NCI-H1092 treated with DMSO at 0.1 percent for 48 hours (cell line): ENCODE measurements at regions not wholly inside any gene's neighbourhood (a gene's known extent, or its start where the extent isn't known, plus 50 kb on each side); places are given as distances from the start of the nearest gene placed in this dataset.
"Not testable (repeated sequence)": the region's sequence is repeated elsewhere in the genome, so short reads cannot be mapped to it uniquely, and the experiment has no call there.

Experiments
- DNase-seq: peaks from one replicate; lab custom pipeline; 2025; lab: John Stamatoyannopoulos, UW

DNA sequence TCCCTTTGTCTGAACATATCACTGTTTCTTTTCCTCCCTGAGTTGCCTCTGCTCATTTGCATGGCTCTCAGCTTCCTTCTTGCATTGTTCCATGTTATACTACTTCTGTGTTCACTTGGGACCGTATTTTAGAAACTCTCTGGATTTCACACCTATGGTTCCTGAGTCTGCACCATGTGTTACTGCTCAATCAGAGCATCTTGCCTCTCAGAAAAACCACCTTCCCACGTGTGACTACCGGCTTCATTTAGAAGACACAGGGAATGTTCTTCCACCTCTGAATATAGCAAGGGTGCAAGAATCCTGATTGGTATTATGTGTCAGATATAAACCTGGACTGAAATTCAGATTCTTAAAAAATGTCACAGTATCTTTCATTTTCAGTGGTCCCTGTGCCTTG, 731.2 kb downstream of the TDRD15 start:
- no peak for DNase-seq

DNA sequence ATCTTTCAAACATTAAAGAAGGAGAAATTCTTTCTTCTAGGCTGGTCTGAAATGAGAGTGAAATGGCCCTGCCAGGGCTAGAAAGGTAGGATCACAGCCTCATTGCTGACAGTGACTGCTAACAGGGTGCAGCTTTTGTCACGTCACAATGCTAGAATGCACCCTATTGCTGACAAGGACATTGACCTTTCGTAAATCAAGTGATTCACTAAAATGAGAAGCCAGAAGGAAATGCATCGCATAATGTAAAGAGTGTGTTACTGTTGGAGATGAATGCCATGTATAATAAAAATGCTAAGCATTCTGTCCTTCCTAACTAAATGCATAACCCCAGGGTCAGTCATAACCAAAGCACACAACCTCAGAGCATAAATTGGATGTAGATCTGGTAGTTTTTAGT, 732.9 kb downstream of the TDRD15 start:
- DNase-seq: no peak

GRCh38 chr2:21860907-21861306, 737.1 kb downstream of the TDRD15 start:
- DNase-seq: no peak

DNA sequence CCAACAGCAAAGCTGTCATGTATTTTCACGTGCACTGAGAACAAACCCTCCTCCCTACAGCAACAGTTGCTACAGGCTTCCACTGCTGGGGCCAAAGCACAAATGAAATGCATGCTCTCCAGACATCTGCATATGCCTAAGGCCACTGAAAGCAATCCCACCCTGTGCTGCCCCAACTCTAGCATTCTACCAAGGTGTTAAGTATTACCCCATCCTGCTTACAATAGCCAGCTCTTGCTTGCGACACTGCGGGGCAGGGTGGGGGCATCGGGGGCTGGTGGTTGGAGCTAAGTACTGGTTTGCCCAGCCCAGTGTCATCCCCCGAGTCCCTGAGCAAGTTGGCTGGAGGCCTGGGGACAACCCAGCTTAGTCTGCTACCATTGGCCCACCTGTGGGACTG, 742.5 kb downstream of the TDRD15 start:
- DNase-seq: no peak

DNA sequence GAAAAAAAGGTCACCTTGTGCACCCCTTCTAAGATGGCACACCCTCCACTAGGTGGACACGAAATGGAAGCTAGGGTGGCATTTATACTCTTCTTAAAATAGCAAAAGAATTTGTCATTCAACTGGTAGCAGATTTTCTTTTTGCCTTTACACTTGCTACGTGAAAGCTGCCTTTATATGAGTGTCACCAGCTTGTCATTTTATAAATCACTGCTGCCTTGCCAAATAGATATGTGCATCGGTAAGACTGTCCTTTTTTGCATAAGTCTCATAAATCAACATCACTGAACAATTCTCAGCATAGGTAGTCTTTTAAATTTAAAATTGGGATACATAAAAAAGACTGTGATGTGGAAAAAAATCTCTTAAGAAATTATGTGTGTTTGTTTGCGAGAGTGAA, 764.1 kb downstream of the TDRD15 start:
- no peak for DNase-seq

DNA sequence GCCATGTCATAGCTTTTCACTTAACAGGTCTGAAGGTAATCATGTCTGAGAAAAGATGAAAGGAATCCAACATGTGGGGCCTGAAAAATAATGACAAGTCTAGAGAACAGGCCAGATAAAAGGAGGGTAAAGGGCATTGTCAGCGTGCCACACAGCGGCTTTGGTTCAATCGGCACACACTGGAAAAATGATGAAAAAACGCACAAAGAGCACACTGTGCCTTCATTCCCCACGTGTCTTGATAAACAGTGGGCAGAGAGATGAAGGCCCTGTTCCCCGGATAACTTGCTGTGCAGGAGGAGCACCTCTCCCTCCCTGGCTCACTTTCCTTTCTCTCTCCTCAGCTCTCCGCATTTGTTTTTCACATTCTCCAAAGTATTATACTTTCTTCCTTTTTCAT, 766.3 kb downstream of the TDRD15 start:
- no peak for DNase-seq

- DNase-seq: no peak
Observed at GRCh38 chr2:21890716-21891115, 766.9 kb downstream of the TDRD15 start.

- no peak for DNase-seq
Observed at GRCh38 chr2:21891191-21891590, 767.4 kb downstream of the TDRD15 start.

GRCh38 chr2:21892140-21892539, 768.4 kb downstream of the TDRD15 start:
- DNase-seq: no peak

- no peak for DNase-seq
Observed at GRCh38 chr2:21895200-21895599, 771.4 kb downstream of the TDRD15 start.

GRCh38 chr2:21908712-21909380, 785.1 kb downstream of the TDRD15 start:
- DNase-seq: not testable (repeated sequence)

DNA sequence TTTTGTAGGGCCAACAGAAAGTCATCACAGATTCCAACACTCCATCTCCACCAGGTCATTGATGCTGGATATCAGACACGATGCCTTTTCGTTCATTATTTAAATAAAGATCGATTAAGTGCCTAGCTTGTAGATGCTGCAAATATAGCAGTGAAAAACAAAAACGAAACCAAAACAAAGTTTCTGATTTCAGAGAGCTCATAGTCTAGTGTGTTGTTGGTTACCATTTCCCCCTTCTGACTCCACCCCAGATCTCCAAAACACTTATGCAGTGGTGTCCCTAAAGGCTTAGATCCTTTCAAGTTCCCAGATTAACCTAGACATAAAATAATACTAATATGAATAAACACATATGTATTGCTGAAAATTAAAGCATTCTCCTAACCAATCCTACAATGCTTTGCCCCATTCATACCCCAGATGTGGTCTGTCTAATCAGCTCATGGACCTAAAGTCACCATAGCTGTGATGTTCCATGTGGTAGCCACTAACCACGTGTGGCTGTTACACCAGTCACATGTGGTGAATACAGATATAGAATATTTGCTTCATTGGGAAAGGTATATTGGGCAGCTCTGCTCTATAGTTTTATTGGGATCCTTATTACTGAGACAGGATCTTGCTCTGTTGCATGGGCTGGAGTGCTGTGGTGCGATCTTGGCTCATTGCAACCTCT, 787.2 kb downstream of the TDRD15 start:
- DNase-seq: no peak

- DNase-seq: no peak
Observed at GRCh38 chr2:21912405-21912804, 788.6 kb downstream of the TDRD15 start.

DNA sequence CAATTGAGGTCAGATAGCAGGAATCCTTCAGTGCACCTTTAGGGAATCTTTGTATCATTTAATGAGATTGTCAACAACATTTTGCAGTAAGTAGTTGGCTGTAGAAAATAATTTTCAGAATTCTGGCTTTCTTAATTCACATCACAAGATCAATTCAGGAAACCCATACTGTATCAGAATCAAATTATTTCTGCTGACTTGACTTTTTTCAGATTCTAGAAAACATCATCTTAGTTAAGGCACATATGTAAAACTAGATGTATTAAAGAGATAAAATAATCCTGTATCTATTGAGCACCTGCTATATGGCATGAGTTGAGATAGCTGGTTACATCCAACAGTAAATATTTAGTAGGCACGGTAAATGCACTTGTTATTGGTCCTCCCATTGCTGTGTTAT, 791.4 kb downstream of the TDRD15 start:
- no peak for DNase-seq

DNA sequence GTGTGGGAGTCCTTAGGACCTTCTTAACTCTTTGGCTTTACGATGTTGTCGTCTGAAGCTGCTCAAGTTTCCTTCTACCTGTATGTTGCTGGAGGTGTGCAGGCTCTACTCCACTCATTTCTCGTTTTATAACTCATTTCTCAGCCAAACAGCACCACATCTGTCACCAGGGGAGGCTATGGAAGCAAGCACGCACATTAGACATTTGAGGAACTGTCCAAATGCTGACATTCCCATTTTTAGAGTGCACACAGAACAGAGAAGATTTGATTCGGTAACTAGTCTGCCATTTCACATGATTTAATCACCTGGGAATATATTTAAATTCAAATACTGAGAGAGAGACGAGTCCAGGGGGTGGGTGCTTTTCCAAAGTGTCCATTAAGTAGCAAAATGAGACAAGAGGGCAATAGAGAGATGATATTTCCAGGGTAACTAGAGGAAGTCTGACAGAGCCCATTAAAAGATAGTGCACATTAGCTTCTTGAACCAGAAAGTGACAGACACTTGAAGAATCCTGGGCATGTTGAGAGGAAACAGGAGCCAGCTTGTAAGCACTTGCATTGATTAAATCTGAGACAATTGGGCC, 793.3 kb downstream of the TDRD15 start:
- no peak for DNase-seq

- DNase-seq: no peak
Observed at GRCh38 chr2:21920721-21921120, 797.0 kb downstream of the TDRD15 start.

DNA sequence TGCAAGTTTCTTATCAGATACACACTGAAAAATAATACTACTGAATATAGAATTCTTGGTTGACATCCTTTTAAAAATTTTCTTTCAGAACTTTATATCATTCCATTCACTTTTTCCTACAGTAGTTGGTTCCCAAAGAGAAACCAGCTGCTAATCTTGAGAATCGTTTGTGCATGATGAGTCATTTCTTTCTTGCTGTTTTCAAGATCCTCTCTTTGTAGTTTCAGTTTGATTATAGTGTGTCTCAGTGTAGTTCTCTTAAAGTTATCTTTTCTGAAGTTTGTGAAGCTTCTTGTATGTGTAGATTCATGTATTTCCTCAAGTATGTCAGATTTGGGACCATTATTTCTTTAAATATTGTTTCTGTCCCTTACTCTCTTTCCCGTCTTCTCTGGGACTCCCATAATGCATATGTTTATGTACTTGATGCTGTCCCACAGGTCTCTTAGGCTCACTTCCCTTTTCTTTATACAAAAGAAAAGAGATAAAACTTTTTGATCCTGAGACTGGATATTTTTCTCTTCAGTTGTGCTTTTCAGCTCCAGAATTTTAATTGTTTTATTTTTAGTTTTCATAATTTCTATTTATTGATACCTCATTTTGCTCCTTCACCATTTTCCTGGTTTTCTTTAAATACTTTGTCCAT, 801.0 kb downstream of the TDRD15 start:
- no peak for DNase-seq

GRCh38 chr2:21928292-21928691, 804.5 kb downstream of the TDRD15 start:
- DNase-seq: no peak

GRCh38 chr2:21930226-21930625, 806.5 kb downstream of the TDRD15 start:
- DNase-seq: no peak

- DNase-seq: no peak
Observed at GRCh38 chr2:21939967-21940366, 816.2 kb downstream of the TDRD15 start.

DNA sequence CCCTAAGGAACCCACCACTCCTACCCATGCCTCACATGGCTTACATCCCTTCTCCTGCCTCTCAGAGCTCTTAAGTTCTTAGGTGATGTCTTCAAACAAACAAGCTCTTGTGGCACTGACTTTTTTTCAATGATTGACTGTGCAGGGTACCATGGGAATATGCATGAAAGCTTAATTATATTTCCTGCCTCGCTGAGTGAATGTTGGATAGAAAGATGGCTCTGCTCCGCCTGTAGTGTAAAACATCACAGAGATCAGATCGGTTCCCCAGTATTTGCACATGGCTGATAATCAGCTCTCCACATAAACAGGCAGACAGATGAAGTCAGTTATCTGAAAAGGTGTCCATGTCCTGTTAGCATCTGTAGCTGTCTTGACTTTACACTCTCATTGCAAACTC, 820.8 kb downstream of the TDRD15 start:
- DNase-seq: no peak

- no peak for DNase-seq
Observed at GRCh38 chr2:21945658-21946057, 821.9 kb downstream of the TDRD15 start.

- no peak for DNase-seq
Observed at GRCh38 chr2:21947046-21947445, 823.3 kb downstream of the TDRD15 start.
